ENCODE measurements at regions not wholly inside any gene's neighbourhood (a gene's known extent, or its start where the extent isn't known, plus 50 kb on each side); places are given as distances from the start of the nearest gene placed in this dataset.

- no peaks in the 10 kb centered on the region for H3K9me3 ChIP-seq (ENCODE audit: control insufficient read depth, insufficient read depth, low read length)
- no peaks in the 10 kb centered on the region for H3K27me3 ChIP-seq (ENCODE audit: control insufficient read depth, insufficient read depth, low read length)
- H3K27ac ChIP-seq (ENCODE audit: low read depth, low read length), result no peak overlapping the region
- H3K36me3 ChIP-seq (ENCODE audit: control insufficient read depth, insufficient read depth, low read length), result no peaks in the 10 kb centered on the region
- H3K4me3 ChIP-seq (ENCODE audit: low read depth, low read length), result no peak overlapping the region
- no peaks in the 10 kb centered on the region for H3K4me1 ChIP-seq (ENCODE audit: control insufficient read depth, insufficient read depth, low read length)
- 95% methylated on average over 6 of the region's 6 CpGs for WGBS (ENCODE audit: insufficient coverage)
- no peak for DNase-seq (ENCODE audit: low read depth in 4 of 6, low spot score in 6 of 6)
These were observed 134.8 kb upstream of the SHH start for GRCh38 chr7:155947051-155947450.

GRCh38 chr7:155945670-155946325 is 133.5 kb upstream of the SHH start:
- WGBS (ENCODE audit: insufficient coverage), result 95% methylated on average over 31 of the region's 32 CpGs
- H3K36me3 ChIP-seq (ENCODE audit: control insufficient read depth, insufficient read depth, low read length), result no peaks in the 10 kb centered on the region
- DNase-seq (ENCODE audit: low read depth in 4 of 6, low spot score in 6 of 6), result no peak

GRCh38 chr7:155944901-155945300 is 132.6 kb upstream of the SHH start:
- H3K4me1 ChIP-seq (ENCODE audit: control insufficient read depth, insufficient read depth, low read length), result no peaks in the 10 kb centered on the region
- H3K27me3 ChIP-seq (ENCODE audit: control insufficient read depth, insufficient read depth, low read length), result no peaks in the 10 kb centered on the region
- no peak for DNase-seq (ENCODE audit: low read depth in 4 of 6, low spot score in 6 of 6)
- no peak overlapping the region for H3K27ac ChIP-seq (ENCODE audit: low read depth, low read length)
- no peak overlapping the region for H3K4me3 ChIP-seq (ENCODE audit: low read depth, low read length)
- 35% methylated on average over 5 of the region's 6 CpGs for WGBS (ENCODE audit: insufficient coverage)
- H3K36me3 ChIP-seq (ENCODE audit: control insufficient read depth, insufficient read depth, low read length), result no peaks in the 10 kb centered on the region
- H3K9me3 ChIP-seq (ENCODE audit: control insufficient read depth, insufficient read depth, low read length), result no peaks in the 10 kb centered on the region

More at GRCh38 chr7:155945670-155946325, 133.5 kb upstream of the SHH start:
- no peaks in the 10 kb centered on the region for H3K4me1 ChIP-seq (ENCODE audit: control insufficient read depth, insufficient read depth, low read length)
- H3K4me3 ChIP-seq (ENCODE audit: low read depth, low read length), result no peak overlapping the region
- H3K27me3 ChIP-seq (ENCODE audit: control insufficient read depth, insufficient read depth, low read length), result no peaks in the 10 kb centered on the region
- H3K9me3 ChIP-seq (ENCODE audit: control insufficient read depth, insufficient read depth, low read length), result no peaks in the 10 kb centered on the region
- H3K27ac ChIP-seq (ENCODE audit: low read depth, low read length), result no peak overlapping the region

GRCh38 chr7:155943251-155943899 is 131.1 kb upstream of the SHH start:
- Histone ChIP-seq H3K27me3 (ENCODE audit: control insufficient read depth, insufficient read depth, low read length) (no peaks in the 10 kb centered on the region), H3K27ac (ENCODE audit: low read depth, low read length) (no peak overlapping the region), H3K4me3 (ENCODE audit: low read depth, low read length) (no peak overlapping the region), H3K4me1 (ENCODE audit: control insufficient read depth, insufficient read depth, low read length) (no peaks in the 10 kb centered on the region), H3K36me3 (ENCODE audit: control insufficient read depth, insufficient read depth, low read length) (no peaks in the 10 kb centered on the region), H3K9me3 (ENCODE audit: control insufficient read depth, insufficient read depth, low read length) (peaks cover 3% of the 10 kb centered on the region)
- 83% methylated on average over 2 of the region's 6 CpGs for WGBS (ENCODE audit: insufficient coverage)
- DNase-seq (ENCODE audit: low read depth in 4 of 6, low spot score in 6 of 6), result no peak

- Histone ChIP-seq H3K27me3 (ENCODE audit: control insufficient read depth, insufficient read depth, low read length) (no peaks in the 10 kb centered on the region), H3K36me3 (ENCODE audit: control insufficient read depth, insufficient read depth, low read length) (no peaks in the 10 kb centered on the region), H3K27ac (ENCODE audit: low read depth, low read length) (no peak overlapping the region), H3K4me3 (ENCODE audit: low read depth, low read length) (no peak overlapping the region), H3K4me1 (ENCODE audit: control insufficient read depth, insufficient read depth, low read length) (no peaks in the 10 kb centered on the region), H3K9me3 (ENCODE audit: control insufficient read depth, insufficient read depth, low read length) (peaks cover 5% of the 10 kb centered on the region)
- DNase-seq (ENCODE audit: low read depth in 4 of 6, low spot score in 6 of 6), result no peak
- 81% methylated on average over 16 of the region's 20 CpGs for WGBS (ENCODE audit: insufficient coverage)
These were observed 130.1 kb upstream of the SHH start for GRCh38 chr7:155942226-155942950.

- no peaks in the 10 kb centered on the region for H3K27me3 ChIP-seq (ENCODE audit: control insufficient read depth, insufficient read depth, low read length)
- no peak overlapping the region for H3K4me3 ChIP-seq (ENCODE audit: low read depth, low read length)
- DNase-seq (ENCODE audit: low read depth in 4 of 6, low spot score in 6 of 6), result peak in 1 of 6 donors; percentile 58
- no peaks in the 10 kb centered on the region for H3K36me3 ChIP-seq (ENCODE audit: control insufficient read depth, insufficient read depth, low read length)
- H3K27ac ChIP-seq (ENCODE audit: low read depth, low read length), result no peak overlapping the region
- WGBS (ENCODE audit: insufficient coverage), result 45% methylated on average over 2 of the region's 4 CpGs
- no peaks in the 10 kb centered on the region for H3K4me1 ChIP-seq (ENCODE audit: control insufficient read depth, insufficient read depth, low read length)
- H3K9me3 ChIP-seq (ENCODE audit: control insufficient read depth, insufficient read depth, low read length), result peaks cover 5% of the 10 kb centered on the region
These were observed 129.4 kb upstream of the SHH start for GRCh38 chr7:155941688-155942087.

- no peaks in the 10 kb centered on the region for H3K4me1 ChIP-seq (ENCODE audit: control insufficient read depth, insufficient read depth, low read length)
- peaks cover 5% of the 10 kb centered on the region for H3K9me3 ChIP-seq (ENCODE audit: control insufficient read depth, insufficient read depth, low read length)
- DNase-seq (ENCODE audit: low read depth in 4 of 6, low spot score in 6 of 6), result no peak
- no peak overlapping the region for H3K27ac ChIP-seq (ENCODE audit: low read depth, low read length)
- H3K4me3 ChIP-seq (ENCODE audit: low read depth, low read length), result no peak overlapping the region
- H3K36me3 ChIP-seq (ENCODE audit: control insufficient read depth, insufficient read depth, low read length), result no peaks in the 10 kb centered on the region
- no peaks in the 10 kb centered on the region for H3K27me3 ChIP-seq (ENCODE audit: control insufficient read depth, insufficient read depth, low read length)
These were observed 127.1 kb upstream of the SHH start for GRCh38 chr7:155939350-155939749.

- no peak for DNase-seq (ENCODE audit: low read depth in 4 of 6, low spot score in 6 of 6)
- peaks cover 5% of the 10 kb centered on the region for H3K9me3 ChIP-seq (ENCODE audit: control insufficient read depth, insufficient read depth, low read length)
- H3K4me1 ChIP-seq (ENCODE audit: control insufficient read depth, insufficient read depth, low read length), result no peaks in the 10 kb centered on the region
- 0% methylated on average over 1 of the region's 2 CpGs for WGBS (ENCODE audit: insufficient coverage)
- H3K27me3 ChIP-seq (ENCODE audit: control insufficient read depth, insufficient read depth, low read length), result no peaks in the 10 kb centered on the region
- H3K36me3 ChIP-seq (ENCODE audit: control insufficient read depth, insufficient read depth, low read length), result no peaks in the 10 kb centered on the region
- no peak overlapping the region for H3K27ac ChIP-seq (ENCODE audit: low read depth, low read length)
- H3K4me3 ChIP-seq (ENCODE audit: low read depth, low read length), result no peak overlapping the region
These were observed 125.9 kb upstream of the SHH start for GRCh38 chr7:155938129-155938528.

GRCh38 chr7:155935726-155936125 is 123.5 kb upstream of the SHH start:
- no peaks in the 10 kb centered on the region for H3K4me1 ChIP-seq (ENCODE audit: control insufficient read depth, insufficient read depth, low read length)
- no peak overlapping the region for H3K27ac ChIP-seq (ENCODE audit: low read depth, low read length)
- 65% methylated on average over 5 of the region's 5 CpGs for WGBS (ENCODE audit: insufficient coverage)
- no peaks in the 10 kb centered on the region for H3K36me3 ChIP-seq (ENCODE audit: control insufficient read depth, insufficient read depth, low read length)
- DNase-seq (ENCODE audit: low read depth in 4 of 6, low spot score in 6 of 6), result no peak
- peaks cover 5% of the 10 kb centered on the region for H3K9me3 ChIP-seq (ENCODE audit: control insufficient read depth, insufficient read depth, low read length)
- H3K4me3 ChIP-seq (ENCODE audit: low read depth, low read length), result no peak overlapping the region
- no peaks in the 10 kb centered on the region for H3K27me3 ChIP-seq (ENCODE audit: control insufficient read depth, insufficient read depth, low read length)

Data from spinal cord (tissue), 9 donors.